OCI-LY7 (cell line): ENCODE measurements at regions not wholly inside any gene's neighbourhood (a gene's known extent, or its start where the extent isn't known, plus 50 kb on each side); places are given as distances from the start of the nearest gene placed in this dataset.

ENCODE experiments used
- BruUV-seq: library from RNA; stranded (reverse); fragments of 400-500 nt; replicated peaks from 2 replicates; lab custom pipeline; 2021; lab: Mats Ljungman, UMichigan
- CTCF ChIA-PET: fragments of 300-600 bp; sonication (Branson Sonifier 250); formaldehyde crosslinking; loops from one replicate; lab custom pipeline; 2022; ENCODE audit warnings: antibody characterized with exemption; ENCODE audit not compliant: unreplicated experiment; lab: Charles Lee
- POLR2A ChIA-PET: fragments of 300-600 bp; sonication (Branson Sonifier 250); formaldehyde crosslinking; loops from one replicate; lab custom pipeline; 2022; ENCODE audit warnings: antibody characterized with exemption; lab: Charles Lee
- DNase-seq: peaks from one replicate; pipeline ENCODE4 v3.0.0-alpha.2; 2015; ENCODE audit warnings: low spot score
- H2AFZ ChIP-seq: fragments of 200-600 bp; sonication (generic), shearing (Covaris generic); 2 replicates; pipeline ENCODE4 v1.6.1; 2014; ENCODE audit warnings: mild to moderate bottlenecking, antibody characterized with exemption, low read length, moderate library complexity
- H3K27ac ChIP-seq: fragments of 200-600 bp; sonication (generic); 2 replicates; pipeline ENCODE4 v1.5.1; 2014; ENCODE audit warnings: mixed run types, low read depth, mild to moderate bottlenecking, moderate library complexity, low read length, inconsistent platforms; ENCODE audit not compliant: poor library complexity, severe bottlenecking
- H3K36me3 ChIP-seq: fragments of 200-600 bp; sonication (generic); 2 replicates; pipeline ENCODE4 v1.6.1; 2014; ENCODE audit warnings: mild to moderate bottlenecking, antibody characterized with exemption, low read length, moderate library complexity, mixed read lengths; ENCODE audit not compliant: insufficient read depth
- H3K4me1 ChIP-seq: fragments of 200-600 bp; sonication (generic); 2 replicates; pipeline ENCODE4 v1.5.1; 2014; ENCODE audit warnings: mild to moderate bottlenecking, low read length; ENCODE audit not compliant: insufficient read depth, poor library complexity, severe bottlenecking
- H3K4me2 ChIP-seq: fragments of 200-600 bp; sonication (generic); 2 replicates; pipeline ENCODE4 v1.6.1; 2014; ENCODE audit warnings: mild to moderate bottlenecking, low read length
- H3K4me3 ChIP-seq: fragments of 200-600 bp; sonication (generic); 2 replicates; pipeline ENCODE4 v1.5.1; 2014; ENCODE audit warnings: mild to moderate bottlenecking, low read depth, low read length; ENCODE audit not compliant: poor library complexity, severe bottlenecking
- H3K79me2 ChIP-seq: fragments of 200-600 bp; sonication (generic); 2 replicates; pipeline ENCODE4 v1.6.1; 2016; ENCODE audit warnings: low read depth, mild to moderate bottlenecking, low read length, moderate library complexity, mixed read lengths; ENCODE audit not compliant: insufficient read depth
- H3K9me2 ChIP-seq: fragments of 200-600 bp; sonication (generic); 2 replicates; pipeline ENCODE4 v1.6.1; 2016; ENCODE audit warnings: mild to moderate bottlenecking, low read length, mixed read lengths; ENCODE audit not compliant: insufficient read depth
- H3K9me3 ChIP-seq: fragments of 200-600 bp; sonication (generic); 2 replicates; pipeline ENCODE4 v1.6.1; 2014; ENCODE audit warnings: mild to moderate bottlenecking, mixed run types, low read length, mixed read lengths
- H4K20me1 ChIP-seq: fragments of 200-600 bp; sonication (generic); 2 replicates; pipeline ENCODE4 v1.6.1; 2014; ENCODE audit warnings: mild to moderate bottlenecking, antibody characterized with exemption, low read length, moderate library complexity, mixed read lengths; ENCODE audit not compliant: insufficient read depth
- CTCF ChIP-seq: fragments of 200-600 bp; sonication (generic); conservative IDR thresholded peaks from 2 replicates; pipeline ENCODE4 v1.5.1; 2014; ENCODE audit warnings: mild to moderate bottlenecking, antibody characterized with exemption, low read length, moderate library complexity, mixed read lengths
- EZH2phosphoT487 ChIP-seq: fragments of 200-600 bp; sonication (generic); IDR thresholded peaks from 2 replicates; pipeline ENCODE4 v1.6.1; 2018; ENCODE audit warnings: low read depth, borderline replicate concordance, mild to moderate bottlenecking, mixed run types, antibody characterized with exemption, low read length, moderate library complexity, mixed read lengths
- intact Hi-C: fragments of 100-400 bp; cut with micrococcal nuclease; formaldehyde crosslinking; loops from one replicate; pipeline ENCODE4 v1.10.0; 2022; ENCODE audit not compliant: unreplicated experiment

- POLR2A ChIA-PET: no interaction called here
- no peaks in the 10 kb centered on the region for H3K79me2 ChIP-seq
- DNase-seq: no peak
- H3K4me2 ChIP-seq: no peak overlapping the region
- no peaks in the 10 kb centered on the region for H3K4me1 ChIP-seq
- intact Hi-C loops: no loop called here
- H3K27ac ChIP-seq: no peak overlapping the region
- CTCF ChIA-PET: no interaction called here
- no peaks in the 10 kb centered on the region for H3K36me3 ChIP-seq
- H3K9me2 ChIP-seq: no peaks in the 10 kb centered on the region
- no peak for TF ChIP-seq EZH2phosphoT487
- TF ChIP-seq CTCF: no peak
- no peak overlapping the region for H2AFZ ChIP-seq
- BruUV-seq: no TSS peak
- H4K20me1 ChIP-seq: no peaks in the 10 kb centered on the region
- no peak overlapping the region for H3K4me3 ChIP-seq
- no peaks in the 10 kb centered on the region for H3K9me3 ChIP-seq
Observed at GRCh38 chr3:106809623-106810299, 567.5 kb upstream of the CCDC54 start.

- Histone ChIP-seq H3K4me3 (no peak overlapping the region), H3K36me3 (no peaks in the 10 kb centered on the region), H3K4me1 (no peaks in the 10 kb centered on the region), H4K20me1 (no peaks in the 10 kb centered on the region), H3K27ac (no peak overlapping the region), H2AFZ (no peak overlapping the region), H3K9me3 (no peaks in the 10 kb centered on the region), H3K9me2 (no peaks in the 10 kb centered on the region), H3K79me2 (no peaks in the 10 kb centered on the region), H3K4me2 (no peak overlapping the region)
- POLR2A ChIA-PET: no interaction called here
- BruUV-seq: no TSS peak
- intact Hi-C loops: no loop called here
- CTCF ChIA-PET: no interaction called here
- DNase-seq: no peak
- TF ChIP-seq EZH2phosphoT487 (no peak), CTCF (no peak)
Observed at GRCh38 chr3:106810300-106810875, 566.9 kb upstream of the CCDC54 start.

GRCh38 chr3:106811376-106811775 lies 565.9 kb upstream of the CCDC54 start:
- H3K4me1 ChIP-seq: no peaks in the 10 kb centered on the region
- TF ChIP-seq CTCF (no peak), EZH2phosphoT487 (no peak)
- no peaks in the 10 kb centered on the region for H3K79me2 ChIP-seq
- DNase-seq: no peak
- ChIA-PET POLR2A (no interaction called here), CTCF (no interaction called here)
- H3K27ac ChIP-seq: no peak overlapping the region
- no peaks in the 10 kb centered on the region for H4K20me1 ChIP-seq
- H3K9me2 ChIP-seq: no peaks in the 10 kb centered on the region
- no peaks in the 10 kb centered on the region for H3K36me3 ChIP-seq
- H3K4me2 ChIP-seq: no peak overlapping the region
- no TSS peak for BruUV-seq
- H2AFZ ChIP-seq: no peak overlapping the region
- intact Hi-C loops: no loop called here
- no peak overlapping the region for H3K4me3 ChIP-seq
- H3K9me3 ChIP-seq: no peaks in the 10 kb centered on the region
